HL-60 (cell line): ENCODE measurements at regions not wholly inside any gene's neighbourhood (a gene's known extent, or its start where the extent isn't known, plus 50 kb on each side); places are given as distances from the start of the nearest gene placed in this dataset.

ENCODE experiments used
- DNase-seq, 2 experiments: peaks; one replicate each; pipeline ENCODE4 v3.0.0-alpha.2; 2010 to 2020; ENCODE audit warnings: low read depth in 1 of 2, low spot score in 1 of 2
- H3K27ac ChIP-seq: fragments of 250-450 bp; sonication (Bioruptor Pico); replicated peaks from 2 replicates; pipeline ENCODE4 v1.5.1; 2020; ENCODE audit warnings: mild to moderate bottlenecking, moderate library complexity
- H3K27me3 ChIP-seq: fragments of 250-450 bp; sonication (Bioruptor Pico); 2 replicates; pipeline ENCODE4 v1.5.1; 2021; ENCODE audit warnings: mild to moderate bottlenecking, moderate library complexity; ENCODE audit not compliant: insufficient read depth, poor library complexity, severe bottlenecking
- H3K4me3 ChIP-seq: replicated peaks from 2 replicates; pipeline ENCODE4 v1.5.1; 2011; ENCODE audit warnings: mild to moderate bottlenecking, control low read depth, low read length; ENCODE audit not compliant: insufficient read depth
- GABPA ChIP-seq: IDR thresholded peaks from 2 replicates; pipeline ENCODE4 v1.6.1; 2012; ENCODE audit warnings: low read depth
- POLR2AphosphoS5 ChIP-seq: IDR thresholded peaks from 2 replicates; pipeline ENCODE4 v1.6.1; 2012; ENCODE audit warnings: low read depth
- REST ChIP-seq: IDR thresholded peaks from 2 replicates; pipeline ENCODE4 v1.6.1; 2012; ENCODE audit warnings: low read depth; ENCODE audit not compliant: insufficient replicate concordance
- SPI1 ChIP-seq: IDR thresholded peaks from 2 replicates; pipeline ENCODE4 v1.6.1; 2012; ENCODE audit warnings: low read depth, mild to moderate bottlenecking, borderline replicate concordance
- TF ChIP-seq, protein P1 (sequence below): IDR thresholded peaks from one replicate; pipeline ENCODE4 v1.5.1; 2011; ENCODE audit warnings: low read length, control low read depth, inconsistent platforms; ENCODE audit not compliant: insufficient read depth

GRCh38 chr3:30503446-30503845, 103.0 kb upstream of the TGFBR2 start:
- no peak for DNase-seq
- H3K4me3 ChIP-seq, result no peak overlapping the region
- no peaks in the 10 kb centered on the region for H3K27me3 ChIP-seq
- TF ChIP-seq SPI1, result no peak
- TF ChIP-seq REST, result no peak
- TF ChIP-seq, protein P1, sequence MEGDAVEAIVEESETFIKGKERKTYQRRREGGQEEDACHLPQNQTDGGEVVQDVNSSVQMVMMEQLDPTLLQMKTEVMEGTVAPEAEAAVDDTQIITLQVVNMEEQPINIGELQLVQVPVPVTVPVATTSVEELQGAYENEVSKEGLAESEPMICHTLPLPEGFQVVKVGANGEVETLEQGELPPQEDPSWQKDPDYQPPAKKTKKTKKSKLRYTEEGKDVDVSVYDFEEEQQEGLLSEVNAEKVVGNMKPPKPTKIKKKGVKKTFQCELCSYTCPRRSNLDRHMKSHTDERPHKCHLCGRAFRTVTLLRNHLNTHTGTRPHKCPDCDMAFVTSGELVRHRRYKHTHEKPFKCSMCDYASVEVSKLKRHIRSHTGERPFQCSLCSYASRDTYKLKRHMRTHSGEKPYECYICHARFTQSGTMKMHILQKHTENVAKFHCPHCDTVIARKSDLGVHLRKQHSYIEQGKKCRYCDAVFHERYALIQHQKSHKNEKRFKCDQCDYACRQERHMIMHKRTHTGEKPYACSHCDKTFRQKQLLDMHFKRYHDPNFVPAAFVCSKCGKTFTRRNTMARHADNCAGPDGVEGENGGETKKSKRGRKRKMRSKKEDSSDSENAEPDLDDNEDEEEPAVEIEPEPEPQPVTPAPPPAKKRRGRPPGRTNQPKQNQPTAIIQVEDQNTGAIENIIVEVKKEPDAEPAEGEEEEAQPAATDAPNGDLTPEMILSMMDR, result no peak
- TF ChIP-seq POLR2AphosphoS5, result no peak
- TF ChIP-seq GABPA, result no peak
- no peak overlapping the region for H3K27ac ChIP-seq

DNA sequence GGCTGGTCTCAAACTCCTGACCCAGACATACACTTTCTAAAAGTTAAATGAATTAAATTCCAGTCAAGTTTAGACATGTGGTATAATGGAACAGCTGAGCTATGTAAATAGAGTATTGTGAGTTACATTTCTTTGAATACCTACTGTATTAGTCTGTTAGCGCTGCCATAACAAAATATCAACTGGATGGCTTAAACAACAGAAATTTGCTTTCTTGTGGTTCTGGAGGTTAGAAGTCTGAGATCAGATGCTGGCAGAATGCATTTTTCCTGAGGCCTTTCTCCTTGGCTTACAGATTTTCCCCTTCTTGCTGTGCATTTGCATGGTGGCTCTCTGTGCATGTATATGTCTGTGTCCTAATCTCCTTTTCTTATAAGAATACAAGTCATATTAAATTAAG, 101.5 kb upstream of the TGFBR2 start:
- TF ChIP-seq POLR2AphosphoS5, result no peak
- TF ChIP-seq, protein P1, result no peak
- no peak for TF ChIP-seq GABPA
- no peak for TF ChIP-seq REST
- TF ChIP-seq SPI1, result no peak
- Histone ChIP-seq H3K27me3 (no peaks in the 10 kb centered on the region), H3K27ac (no peak overlapping the region), H3K4me3 (no peak overlapping the region)
- no peak for DNase-seq

DNA sequence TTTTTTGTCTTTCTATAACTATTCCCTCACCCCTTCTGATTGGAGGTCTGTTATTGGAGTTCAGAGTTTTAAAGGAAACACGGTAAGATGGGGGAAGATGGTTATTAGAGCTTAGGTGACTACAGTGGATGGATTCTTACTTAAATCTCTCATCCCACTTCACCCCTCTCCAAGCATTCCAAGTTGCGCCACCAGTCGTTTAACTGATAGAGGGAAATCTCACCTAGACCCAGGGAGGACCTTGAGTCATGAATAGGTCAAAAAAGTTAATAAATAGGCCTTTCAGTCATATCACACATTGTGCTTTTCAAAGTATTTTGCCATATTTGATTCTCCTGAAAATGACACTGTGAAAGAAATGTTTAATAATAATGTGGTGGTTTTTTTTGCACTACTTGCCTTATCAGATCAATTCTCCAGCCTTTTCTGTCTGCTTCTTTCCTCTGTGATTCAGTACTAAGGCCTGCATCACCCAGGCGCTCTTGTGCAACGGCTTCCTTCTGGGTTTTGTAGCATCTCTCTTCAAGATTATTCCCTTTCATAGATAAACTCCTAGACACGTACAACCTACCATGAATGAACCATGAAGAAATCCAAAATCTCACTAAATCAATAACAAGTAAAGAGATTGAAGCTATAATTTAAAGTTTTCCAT, 100.4 kb upstream of the TGFBR2 start:
- no peak for TF ChIP-seq REST
- H3K27me3 ChIP-seq, result no peaks in the 10 kb centered on the region
- no peak overlapping the region for H3K4me3 ChIP-seq
- no peak overlapping the region for H3K27ac ChIP-seq
- no peak for DNase-seq
